ENCODE measurements at regions not wholly inside any gene's neighbourhood (a gene's known extent, or its start where the extent isn't known, plus 50 kb on each side); places are given as distances from the start of the nearest gene placed in this dataset.

GRCh38 chr2:217307023-217307422 lies 447.2 kb upstream of the TNP1 start:
- TF ChIP-seq CTCF (IDR thresholded peaks at IDR 0.05): no peak
- no peak for TF ChIP-seq POLR2AphosphoS5 (IDR thresholded peaks at IDR 0.05)
- TF ChIP-seq POLR2A (IDR thresholded peaks at IDR 0.05): no peak
